H1 (cell line): ENCODE measurements at regions not wholly inside any gene's neighbourhood (a gene's known extent, or its start where the extent isn't known, plus 50 kb on each side); places are given as distances from the start of the nearest gene placed in this dataset.

Experiments
- KDM1A ChIP-seq: fragments of 200-600, 300-600 bp; sonication (generic); IDR thresholded peaks from 2 replicates; pipeline ENCODE4 v1.7.1; 2016; ENCODE audit warnings: mild to moderate bottlenecking, low read length, borderline replicate concordance
- KDM5A ChIP-seq: fragments of 200-600 bp; IDR thresholded peaks from 2 replicates; pipeline ENCODE4 v1.7.1; 2012; ENCODE audit warnings: mild to moderate bottlenecking, low read length, inconsistent platforms, mixed read lengths
- NANOG ChIP-seq: IDR thresholded peaks from 2 replicates; pipeline ENCODE4 v1.6.1; 2011; ENCODE audit warnings: low read length, low read depth, mild to moderate bottlenecking, inconsistent platforms; ENCODE audit not compliant: insufficient read depth, poor library complexity, severe bottlenecking
- NRF1 ChIP-seq: IDR thresholded peaks from 2 replicates; pipeline ENCODE4 v1.6.1; 2011; ENCODE audit warnings: mild to moderate bottlenecking, low read depth, low read length, improper control_type of control experiment
- SUZ12 ChIP-seq: fragments of 200-600 bp; sonication (generic); IDR thresholded peaks from 2 replicates; pipeline ENCODE4 v1.6.1; 2012; ENCODE audit warnings: mild to moderate bottlenecking, inconsistent platforms, low read length, moderate library complexity, mixed read lengths
- YY1 ChIP-seq: IDR thresholded peaks from 2 replicates; pipeline ENCODE4 v1.6.1; 2011; ENCODE audit warnings: low read depth, mild to moderate bottlenecking, low read length

DNA sequence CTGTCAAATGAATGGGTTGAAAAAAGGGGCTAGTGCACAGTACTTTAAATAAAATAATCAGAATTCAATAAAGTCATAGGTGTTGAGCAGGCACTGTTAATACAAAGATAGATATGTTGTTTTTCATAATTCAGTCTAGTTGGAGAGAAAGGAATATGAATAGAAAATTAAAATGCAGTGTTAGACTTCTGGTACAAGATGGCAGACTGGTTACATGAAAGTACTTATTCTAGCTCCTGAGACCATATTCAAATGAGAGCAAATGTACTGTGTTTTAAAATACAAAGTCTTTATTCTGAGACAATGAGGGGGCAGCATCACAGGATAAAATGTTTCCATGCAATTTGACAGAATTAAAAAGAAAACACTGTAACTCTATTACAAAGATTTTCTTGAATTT lies 542.1 kb downstream of the COL11A1 start (continued):
- TF ChIP-seq NANOG (no peak), NRF1 (no peak), YY1 (no peak), KDM5A (no peak), KDM1A (no peak), SUZ12 (no peak)
